ENCODE measurements at regions not wholly inside any gene's neighbourhood (a gene's known extent, or its start where the extent isn't known, plus 50 kb on each side); places are given as distances from the start of the nearest gene placed in this dataset.

DNA sequence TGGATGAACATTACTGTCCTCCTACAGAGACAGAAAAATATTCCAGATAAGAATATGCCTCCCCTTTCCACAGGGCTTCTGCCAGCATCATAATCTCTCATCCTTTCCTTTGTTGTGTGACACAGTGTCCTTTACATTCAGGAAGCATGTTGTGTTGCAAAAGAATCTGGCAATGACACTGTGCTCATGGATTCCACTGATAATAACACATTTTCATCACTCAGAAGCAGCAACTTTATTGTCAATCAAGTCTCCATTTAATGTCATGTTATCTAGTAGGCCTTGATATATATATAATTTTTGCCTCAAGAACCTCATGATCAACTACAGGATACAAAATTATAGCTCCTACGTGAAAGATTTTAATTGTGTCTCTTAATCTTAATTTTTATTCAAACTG lies 833.9 kb downstream of the FSTL5 start:
- FAIRE-seq (no peak), DNase-seq (ENCODE audit: insufficient read length, low spot score) (no peak)
- no peak for TF ChIP-seq POLR2AphosphoS5 (IDR thresholded peaks at IDR 0.05; ENCODE audit: low read depth, low read length)
- no peak for TF ChIP-seq POLR2A (IDR thresholded peaks at IDR 0.05; ENCODE audit: low read depth, low read length)
- TF ChIP-seq POU2F2 (IDR thresholded peaks at IDR 0.05; ENCODE audit: low read depth, low read length), result no peak
- no peak for TF ChIP-seq PAX5 (IDR thresholded peaks at IDR 0.05; ENCODE audit: insufficient read depth, low read length, severe bottlenecking)
- TF ChIP-seq TAF1 (IDR thresholded peaks at IDR 0.05; ENCODE audit: low read depth, low read length), result no peak
- no peak for TF ChIP-seq SPI1 (IDR thresholded peaks at IDR 0.05; ENCODE audit: low read depth, low read length)

DNA sequence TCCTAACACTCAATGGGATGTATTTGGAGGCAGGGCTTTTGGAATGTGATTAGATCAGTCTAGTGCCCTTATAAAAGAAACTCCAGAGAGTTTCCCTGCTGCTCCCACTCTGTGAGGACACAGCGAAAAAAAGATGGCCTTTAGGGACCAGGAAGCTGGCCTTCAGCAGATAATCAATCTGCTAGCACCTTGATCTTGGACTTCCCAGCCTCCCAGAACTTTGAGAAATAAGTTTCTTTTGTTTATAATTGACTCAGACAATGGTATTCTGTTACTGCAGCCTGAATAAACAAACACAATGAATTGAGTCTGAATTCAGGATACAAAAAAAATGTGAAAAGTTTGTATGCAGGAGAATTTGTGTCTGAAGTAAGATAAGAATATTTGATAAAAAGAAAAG lies 842.1 kb downstream of the FSTL5 start:
- FAIRE-seq (no peak), DNase-seq (ENCODE audit: insufficient read length, low spot score) (no peak)
- TF ChIP-seq POU2F2 (IDR thresholded peaks at IDR 0.05; ENCODE audit: low read depth, low read length) (no peak), POLR2A (IDR thresholded peaks at IDR 0.05; ENCODE audit: low read depth, low read length) (no peak), PAX5 (IDR thresholded peaks at IDR 0.05; ENCODE audit: insufficient read depth, low read length, severe bottlenecking) (no peak), TAF1 (IDR thresholded peaks at IDR 0.05; ENCODE audit: low read depth, low read length) (no peak), POLR2AphosphoS5 (IDR thresholded peaks at IDR 0.05; ENCODE audit: low read depth, low read length) (no peak), SPI1 (IDR thresholded peaks at IDR 0.05; ENCODE audit: low read depth, low read length) (no peak)

DNA sequence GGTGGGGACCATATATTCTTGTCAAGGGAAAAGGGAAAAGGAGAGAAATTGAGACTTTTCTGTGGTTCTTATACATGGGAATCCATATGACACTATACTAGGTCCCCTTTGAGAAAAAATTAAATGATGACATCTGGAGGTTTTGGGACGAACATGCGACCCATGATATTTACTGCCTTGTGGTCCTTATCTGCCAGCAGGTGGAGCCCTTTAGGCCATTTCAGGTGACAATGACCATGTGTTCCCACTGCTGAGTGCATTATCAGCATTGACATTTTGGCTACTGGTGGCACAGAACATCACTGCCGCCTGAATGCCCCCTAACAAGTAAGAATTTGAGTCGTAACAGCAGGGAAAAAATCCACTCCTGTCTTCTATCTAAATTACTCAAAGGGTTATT lies 843.4 kb downstream of the FSTL5 start:
- FAIRE-seq (peak; percentile 9), DNase-seq (ENCODE audit: insufficient read length, low spot score) (no peak)
- no peak for TF ChIP-seq TAF1 (IDR thresholded peaks at IDR 0.05; ENCODE audit: low read depth, low read length)
- TF ChIP-seq SPI1 (IDR thresholded peaks at IDR 0.05; ENCODE audit: low read depth, low read length), result no peak
- TF ChIP-seq PAX5 (IDR thresholded peaks at IDR 0.05; ENCODE audit: insufficient read depth, low read length, severe bottlenecking), result no peak
- no peak for TF ChIP-seq POLR2AphosphoS5 (IDR thresholded peaks at IDR 0.05; ENCODE audit: low read depth, low read length)
- TF ChIP-seq POU2F2 (IDR thresholded peaks at IDR 0.05; ENCODE audit: low read depth, low read length), result no peak
- no peak for TF ChIP-seq POLR2A (IDR thresholded peaks at IDR 0.05; ENCODE audit: low read depth, low read length)

DNA sequence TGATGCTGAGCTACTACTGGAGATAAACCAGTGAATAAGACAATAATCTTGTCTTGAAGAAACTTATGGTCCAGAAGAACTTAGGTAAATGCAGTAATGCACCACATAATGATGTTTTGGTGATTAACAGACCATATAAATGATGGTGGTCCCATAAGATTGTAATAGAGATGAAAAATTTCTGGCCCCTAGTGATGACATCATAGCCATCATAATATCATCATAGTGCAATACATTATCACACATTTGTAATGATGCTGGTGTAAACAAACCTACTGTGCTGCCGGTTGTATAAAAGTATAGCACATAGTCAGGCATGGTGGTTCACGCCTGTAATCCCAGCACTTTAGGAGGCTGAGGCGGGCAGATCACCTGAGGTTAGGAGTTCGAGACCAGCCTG lies 846.8 kb downstream of the FSTL5 start:
- no peak for FAIRE-seq
- DNase-seq (ENCODE audit: insufficient read length, low spot score), result no peak

DNA sequence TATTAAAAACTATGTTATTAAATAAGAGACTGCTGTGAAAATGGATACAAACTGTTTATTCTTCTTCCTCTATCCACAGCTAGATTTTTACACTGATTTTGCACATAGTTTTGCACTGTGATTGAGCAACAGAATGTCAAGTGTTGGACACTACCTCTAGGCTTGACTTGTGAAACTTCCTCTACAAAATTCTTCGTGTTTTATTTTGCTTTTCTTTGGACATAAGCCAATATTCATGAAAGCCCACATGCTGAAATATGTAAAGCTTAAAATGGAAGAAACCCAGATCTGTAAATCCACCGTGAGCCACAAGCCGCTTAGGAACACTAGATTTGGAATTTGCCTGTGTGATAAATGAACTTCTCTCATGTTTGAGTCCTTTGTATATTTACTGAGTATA lies 849.4 kb downstream of the FSTL5 start:
- FAIRE-seq (no peak), DNase-seq (ENCODE audit: insufficient read length, low spot score) (no peak)
- TF ChIP-seq POLR2AphosphoS5 (IDR thresholded peaks at IDR 0.05; ENCODE audit: low read depth, low read length), result no peak
- TF ChIP-seq SPI1 (IDR thresholded peaks at IDR 0.05; ENCODE audit: low read depth, low read length), result no peak
- TF ChIP-seq TAF1 (IDR thresholded peaks at IDR 0.05; ENCODE audit: low read depth, low read length), result no peak
- no peak for TF ChIP-seq PAX5 (IDR thresholded peaks at IDR 0.05; ENCODE audit: insufficient read depth, low read length, severe bottlenecking)

More for the DNA sequence above, 846.8 kb downstream of the FSTL5 start:
- no peak for TF ChIP-seq TAF1 (IDR thresholded peaks at IDR 0.05; ENCODE audit: low read depth, low read length)
- TF ChIP-seq POLR2AphosphoS5 (IDR thresholded peaks at IDR 0.05; ENCODE audit: low read depth, low read length), result no peak
- TF ChIP-seq POLR2A (IDR thresholded peaks at IDR 0.05; ENCODE audit: low read depth, low read length), result no peak
- no peak for TF ChIP-seq PAX5 (IDR thresholded peaks at IDR 0.05; ENCODE audit: insufficient read depth, low read length, severe bottlenecking)

DNA sequence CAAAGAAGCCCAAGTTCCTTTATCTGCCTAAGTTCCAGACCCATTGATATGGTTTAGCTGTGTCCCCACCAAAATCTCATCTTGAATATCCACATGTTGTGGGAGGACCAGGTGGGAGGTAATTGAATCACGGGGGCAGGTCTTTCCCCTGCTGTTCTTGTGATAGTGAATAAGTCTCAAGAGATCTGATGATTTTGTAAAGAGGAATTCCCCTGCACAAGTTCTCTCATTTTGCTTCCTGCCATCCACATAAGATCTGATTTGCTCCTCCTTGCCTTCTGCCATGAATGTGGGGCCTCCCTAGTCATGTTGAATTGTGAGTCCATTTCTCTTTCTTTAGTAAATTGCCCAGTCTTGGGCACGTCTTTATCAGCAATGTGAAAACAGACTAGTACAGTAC lies 860.2 kb downstream of the FSTL5 start:
- FAIRE-seq, result no peak
- no peak for DNase-seq (ENCODE audit: insufficient read length, low spot score)
- TF ChIP-seq TAF1 (IDR thresholded peaks at IDR 0.05; ENCODE audit: low read depth, low read length) (no peak), POU2F2 (IDR thresholded peaks at IDR 0.05; ENCODE audit: low read depth, low read length) (no peak), POLR2AphosphoS5 (IDR thresholded peaks at IDR 0.05; ENCODE audit: low read depth, low read length) (no peak), POLR2A (IDR thresholded peaks at IDR 0.05; ENCODE audit: low read depth, low read length) (no peak), SPI1 (IDR thresholded peaks at IDR 0.05; ENCODE audit: low read depth, low read length) (no peak), PAX5 (IDR thresholded peaks at IDR 0.05; ENCODE audit: insufficient read depth, low read length, severe bottlenecking) (no peak)

DNA sequence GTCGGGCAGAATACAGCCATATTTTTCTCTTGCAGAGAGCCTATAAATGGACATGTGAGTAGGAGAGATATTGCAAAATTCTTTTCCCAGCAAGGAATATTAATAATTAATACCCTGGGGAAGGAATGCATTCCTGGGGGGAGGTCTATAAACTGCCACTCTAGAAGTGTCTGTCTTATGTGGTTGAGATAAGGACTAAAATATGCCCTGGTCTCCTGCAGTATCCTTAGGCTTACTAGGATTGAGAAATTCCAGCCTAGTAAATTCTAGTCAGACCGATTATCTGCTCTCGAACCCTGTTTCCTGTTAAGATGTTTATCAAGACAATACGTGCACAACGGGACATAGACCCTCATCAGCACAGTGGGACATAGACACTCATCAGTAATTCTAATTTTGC lies 872.6 kb downstream of the FSTL5 start:
- FAIRE-seq (no peak), DNase-seq (ENCODE audit: insufficient read length, low spot score) (no peak)
- no peak for TF ChIP-seq POU2F2 (IDR thresholded peaks at IDR 0.05; ENCODE audit: low read depth, low read length)
- TF ChIP-seq SPI1 (IDR thresholded peaks at IDR 0.05; ENCODE audit: low read depth, low read length), result no peak
- no peak for TF ChIP-seq PAX5 (IDR thresholded peaks at IDR 0.05; ENCODE audit: insufficient read depth, low read length, severe bottlenecking)
- TF ChIP-seq POLR2AphosphoS5 (IDR thresholded peaks at IDR 0.05; ENCODE audit: low read depth, low read length), result no peak
- no peak for TF ChIP-seq POLR2A (IDR thresholded peaks at IDR 0.05; ENCODE audit: low read depth, low read length)
- TF ChIP-seq TAF1 (IDR thresholded peaks at IDR 0.05; ENCODE audit: low read depth, low read length), result no peak

DNA sequence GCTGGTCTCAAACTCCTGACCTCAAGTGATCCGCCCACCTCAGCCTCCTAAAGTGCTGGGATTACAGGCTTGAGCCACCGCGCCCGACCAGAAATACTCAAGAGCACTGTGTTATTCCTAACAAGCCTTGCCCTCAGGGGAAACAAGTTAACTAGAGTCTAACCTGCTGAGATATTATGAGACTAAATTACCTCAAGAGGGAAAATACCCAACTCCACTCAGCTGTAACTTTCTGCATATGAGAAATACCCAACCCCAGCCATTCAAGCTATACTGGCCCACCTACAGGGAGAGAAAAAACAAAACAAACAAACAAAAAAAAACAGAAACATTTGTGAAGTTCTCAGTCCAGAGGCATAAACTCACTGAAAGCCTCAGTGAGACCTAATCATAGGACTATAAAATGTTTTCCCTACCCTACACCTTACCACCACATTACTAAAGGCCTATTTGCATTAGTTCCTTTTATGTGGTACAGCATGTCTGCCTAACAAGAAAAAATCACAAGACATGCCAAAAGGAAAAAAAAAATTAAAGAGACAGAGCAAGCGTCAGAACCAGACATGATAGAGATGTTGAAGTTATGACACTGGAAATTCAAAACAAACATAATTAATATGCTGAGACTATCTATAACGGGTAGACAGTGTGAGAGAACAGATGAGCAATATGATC lies 876.0 kb downstream of the FSTL5 start:
- TF ChIP-seq POLR2AphosphoS5 (IDR thresholded peaks at IDR 0.05; ENCODE audit: low read depth, low read length) (no peak), SPI1 (IDR thresholded peaks at IDR 0.05; ENCODE audit: low read depth, low read length) (no peak), POLR2A (IDR thresholded peaks at IDR 0.05; ENCODE audit: low read depth, low read length) (no peak), TAF1 (IDR thresholded peaks at IDR 0.05; ENCODE audit: low read depth, low read length) (no peak), POU2F2 (IDR thresholded peaks at IDR 0.05; ENCODE audit: low read depth, low read length) (peak; percentile 56; the same call in 1 of the 2 replicates)
- DNase-seq (ENCODE audit: insufficient read length, low spot score), result no peak
- no peak for FAIRE-seq

DNA sequence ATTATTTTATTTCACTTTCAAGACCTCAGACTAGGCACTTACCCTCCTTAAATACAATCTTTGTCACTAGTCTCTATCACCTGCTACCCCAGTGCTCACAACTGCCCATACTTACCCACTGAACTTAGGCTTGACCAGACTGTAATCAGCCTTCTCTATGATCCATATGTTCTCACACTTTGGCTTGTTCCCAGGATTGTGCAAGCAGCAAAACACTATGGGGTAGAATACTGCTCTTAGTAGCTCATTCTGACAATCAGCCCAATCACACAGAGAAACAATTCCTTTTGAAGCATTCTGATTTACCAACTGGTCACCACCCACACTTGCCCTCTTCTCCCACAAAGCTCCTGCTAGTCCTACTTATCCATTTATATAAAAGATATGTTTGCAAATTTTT lies 878.3 kb downstream of the FSTL5 start:
- TF ChIP-seq POLR2AphosphoS5 (IDR thresholded peaks at IDR 0.05; ENCODE audit: low read depth, low read length), result no peak
- no peak for TF ChIP-seq PAX5 (IDR thresholded peaks at IDR 0.05; ENCODE audit: insufficient read depth, low read length, severe bottlenecking)
- TF ChIP-seq POLR2A (IDR thresholded peaks at IDR 0.05; ENCODE audit: low read depth, low read length), result no peak
- no peak for TF ChIP-seq TAF1 (IDR thresholded peaks at IDR 0.05; ENCODE audit: low read depth, low read length)
- no peak for TF ChIP-seq SPI1 (IDR thresholded peaks at IDR 0.05; ENCODE audit: low read depth, low read length)
- no peak for TF ChIP-seq POU2F2 (IDR thresholded peaks at IDR 0.05; ENCODE audit: low read depth, low read length)
- FAIRE-seq (no peak), DNase-seq (ENCODE audit: insufficient read length, low spot score) (no peak)

DNA sequence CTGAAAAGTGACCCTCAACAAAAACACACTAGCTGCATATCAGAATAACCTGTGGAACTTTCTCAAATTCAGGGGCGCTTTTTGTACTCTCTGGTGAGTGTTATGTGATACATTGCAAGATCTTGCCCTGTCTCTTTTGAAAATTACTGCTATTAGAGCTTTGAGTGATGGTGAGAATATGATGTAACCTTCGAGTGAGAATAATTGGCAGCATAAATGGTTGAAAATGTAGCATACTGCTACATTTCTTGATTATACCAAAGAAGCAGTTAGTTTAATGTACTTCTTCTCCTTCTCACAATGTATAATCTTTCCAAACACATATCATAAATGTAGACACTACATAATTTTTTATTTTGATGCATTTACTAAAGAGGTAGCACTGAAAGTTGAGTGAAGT lies 882.9 kb downstream of the FSTL5 start:
- no peak for DNase-seq (ENCODE audit: insufficient read length, low spot score)

More for the DNA sequence above, 882.9 kb downstream of the FSTL5 start:
- no peak for FAIRE-seq
- TF ChIP-seq TAF1 (IDR thresholded peaks at IDR 0.05; ENCODE audit: low read depth, low read length) (no peak), PAX5 (IDR thresholded peaks at IDR 0.05; ENCODE audit: insufficient read depth, low read length, severe bottlenecking) (no peak), POLR2AphosphoS5 (IDR thresholded peaks at IDR 0.05; ENCODE audit: low read depth, low read length) (no peak), POLR2A (IDR thresholded peaks at IDR 0.05; ENCODE audit: low read depth, low read length) (no peak), POU2F2 (IDR thresholded peaks at IDR 0.05; ENCODE audit: low read depth, low read length) (no peak), SPI1 (IDR thresholded peaks at IDR 0.05; ENCODE audit: low read depth, low read length) (no peak)
